ENCODE measurements at regions not wholly inside any gene's neighbourhood (a gene's known extent, or its start where the extent isn't known, plus 50 kb on each side); places are given as distances from the start of the nearest gene placed in this dataset.

GRCh38 chr7:21238400-21239116, 189.3 kb upstream of the SP4 start:
- Histone ChIP-seq H3K36me3 (ENCODE audit: control insufficient read depth in 2 of 2, insufficient read depth in 2 of 2, low read length in 1 of 2) (no peaks in the 10 kb centered on the region), H3K27ac (ENCODE audit: control insufficient read depth, insufficient read depth) (no peak overlapping the region), H3K79me2 (ENCODE audit: control insufficient read depth, insufficient read depth, low read length) (no peaks in the 10 kb centered on the region), H2AFZ (ENCODE audit: control insufficient read depth, low read depth, low read length) (no peak overlapping the region), H3K9ac (ENCODE audit: control insufficient read depth, insufficient read depth, low read length) (no peak overlapping the region), H3K9me3 (replicated peaks; ENCODE audit: control insufficient read depth, insufficient read depth, low read length) (no peaks in the 10 kb centered on the region), H4K20me1 (ENCODE audit: control insufficient read depth, insufficient read depth) (no peaks in the 10 kb centered on the region), H3K4me3 (no peak overlapping the region), H3K27me3 (replicated peaks in 1 of 2; ENCODE audit: control insufficient read depth in 2 of 2, insufficient read depth in 2 of 2, low read length in 1 of 2) (no peaks in the 10 kb centered on the region), H3K4me2 (ENCODE audit: control insufficient read depth, insufficient read depth) (no peak overlapping the region), H3K4me1 (ENCODE audit: control insufficient read depth, insufficient read depth, low read length) (no peaks in the 10 kb centered on the region)
- no TSS peak for BruUV-seq (replicated peaks)
- ChIA-PET POLR2A (no interaction called here), SMC1A (ENCODE audit: uncharacterized antibody, unreplicated experiment) (interaction anchor here (0.8 to 1.7 kb wide), 3 partner anchors 10 to 42 kb away, joined by 3 to 5 read pairs (median 4); no protein-coding TSS in a partner anchor), CTCF (no interaction called here), RAD21 (ENCODE audit: unreplicated experiment) (interaction anchor here (0.9 kb wide), 1 partner anchor 15 kb away, joined by 3 read pairs; no protein-coding TSS in a partner anchor)
- in situ Hi-C loops (cut with MboI): no loop called here
- ATAC-seq: no peak
- WGBS (ENCODE audit: insufficient coverage, insufficient replicate concordance, low lambda C conversion rate, missing lambda C conversion rate): 45% methylated on average over 5 of the region's 5 CpGs
- TF ChIP-seq MEF2B (IDR thresholded peaks at IDR 0.05; ENCODE audit: partially characterized antibody, poor library complexity, severe bottlenecking) (no peak), GATAD2B (conservative IDR thresholded peaks at IDR 0.05; ENCODE audit: low read depth) (no peak), CEBPB (IDR thresholded peaks at IDR 0.05; ENCODE audit: borderline replicate concordance in 1 of 2, low read depth in 2 of 2, low read length in 2 of 2) (no peak)
- intact Hi-C loops (cut with micrococcal nuclease; ENCODE audit: unreplicated experiment): no loop called here
- no peak for FAIRE-seq
- DNase-seq (ENCODE audit: low read depth, low spot score): no peak

GRCh38 chr7:21243265-21243664, 184.6 kb upstream of the SP4 start:
- Histone ChIP-seq H4K20me1 (ENCODE audit: control insufficient read depth, insufficient read depth) (no peaks in the 10 kb centered on the region), H3K4me3 (no peak overlapping the region), H3K27ac (ENCODE audit: control insufficient read depth, insufficient read depth) (no peak overlapping the region), H3K4me1 (ENCODE audit: control insufficient read depth, insufficient read depth, low read length) (no peaks in the 10 kb centered on the region), H3K9me3 (replicated peaks; ENCODE audit: control insufficient read depth, insufficient read depth, low read length) (no peaks in the 10 kb centered on the region), H3K79me2 (ENCODE audit: control insufficient read depth, insufficient read depth, low read length) (no peaks in the 10 kb centered on the region), H2AFZ (ENCODE audit: control insufficient read depth, low read depth, low read length) (no peak overlapping the region), H3K4me2 (ENCODE audit: control insufficient read depth, insufficient read depth) (no peak overlapping the region), H3K9ac (ENCODE audit: control insufficient read depth, insufficient read depth, low read length) (no peak overlapping the region), H3K27me3 (replicated peaks in 1 of 2; ENCODE audit: control insufficient read depth in 2 of 2, insufficient read depth in 2 of 2, low read length in 1 of 2) (no peaks in the 10 kb centered on the region; a peak in 1 of 4 replicates), H3K36me3 (ENCODE audit: control insufficient read depth in 2 of 2, insufficient read depth in 2 of 2, low read length in 1 of 2) (no peaks in the 10 kb centered on the region)
- in situ Hi-C loops (cut with MboI): loop anchor here (10.0 kb wide), 1 partner anchor 1498 kb away; no protein-coding TSS in a partner anchor
- ChIA-PET SMC1A (ENCODE audit: uncharacterized antibody, unreplicated experiment) (no interaction called here), CTCF (no interaction called here), POLR2A (no interaction called here), RAD21 (ENCODE audit: unreplicated experiment) (no interaction called here)
- intact Hi-C loops (cut with micrococcal nuclease; ENCODE audit: unreplicated experiment): no loop called here
- ATAC-seq: no peak
- TF ChIP-seq POU2F2 (IDR thresholded peaks at IDR 0.05; ENCODE audit: borderline replicate concordance, low read depth, low read length) (no peak), PAX8 (IDR thresholded peaks at IDR 0.05) (no peak), PML (IDR thresholded peaks at IDR 0.05; ENCODE audit: low read length) (no peak), E2F4 (IDR thresholded peaks at IDR 0.05; ENCODE audit: low read depth, low read length) (no peak), EZH2 (IDR thresholded peaks at IDR 0.05; ENCODE audit: borderline replicate concordance, control insufficient read depth, low read depth, low read length) (no peak), YY1 (IDR thresholded peaks at IDR 0.05; ENCODE audit: low read depth, low read length) (no peak), PRDM15 (CRISPR knock-in tag; IDR thresholded peaks at IDR 0.05) (no peak)
- DNase-seq (ENCODE audit: low read depth, low spot score): no peak
- no peak for FAIRE-seq
- BruUV-seq (replicated peaks): no TSS peak
- 61% methylated on average over 3 of the region's 3 CpGs for WGBS (ENCODE audit: insufficient coverage, insufficient replicate concordance, low lambda C conversion rate, missing lambda C conversion rate)
